ENCODE measurements at regions not wholly inside any gene's neighbourhood (a gene's known extent, or its start where the extent isn't known, plus 50 kb on each side); places are given as distances from the start of the nearest gene placed in this dataset.

GRCh38 chr21:20814090-20814489, 184.1 kb upstream of the NCAM2 start:
- TF ChIP-seq FOXM1 (IDR thresholded peaks at IDR 0.05; ENCODE audit: borderline replicate concordance) (no peak), TARDBP (IDR thresholded peaks at IDR 0.05) (no peak), SP1 (IDR thresholded peaks at IDR 0.05) (no peak), ZNF384 (IDR thresholded peaks at IDR 0.05) (no peak), ARNT (IDR thresholded peaks at IDR 0.05) (no peak), ELF4 (IDR thresholded peaks at IDR 0.05) (no peak), LEF1 (IDR thresholded peaks at IDR 0.05; ENCODE audit: borderline replicate concordance) (no peak), CTBP1 (IDR thresholded peaks at IDR 0.05; ENCODE audit: borderline replicate concordance) (no peak), BHLHE40 (IDR thresholded peaks at IDR 0.05; ENCODE audit: borderline replicate concordance) (no peak), FOXK2 (IDR thresholded peaks at IDR 0.05) (no peak), SUZ12 (IDR thresholded peaks at IDR 0.05) (no peak)

All from HEK293T (cell line).